ENCODE measurements at regions not wholly inside any gene's neighbourhood (a gene's known extent, or its start where the extent isn't known, plus 50 kb on each side); places are given as distances from the start of the nearest gene placed in this dataset.

DNA sequence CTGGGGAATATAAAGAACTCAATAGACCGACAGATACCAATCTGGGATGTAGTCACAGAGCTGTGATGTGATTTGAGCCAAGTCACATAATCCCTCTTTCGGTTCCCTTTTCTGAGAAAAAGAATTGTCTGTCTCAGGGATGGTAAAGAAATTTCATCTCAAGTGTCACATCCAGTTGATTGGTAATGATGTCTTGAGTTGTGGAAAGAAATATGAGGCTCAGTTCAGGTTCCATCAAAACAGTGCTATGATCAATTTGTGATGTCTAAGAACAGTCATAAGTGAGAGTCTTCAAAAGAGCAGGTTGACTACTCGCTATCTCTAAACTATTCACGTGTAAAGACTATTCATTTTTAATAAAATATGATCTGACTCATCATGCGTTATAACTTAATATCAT, 223.3 kb downstream of the METTL4 start:
- no peaks in the 10 kb centered on the region for H4K20me1 ChIP-seq (ENCODE audit: insufficient read depth, low read length)
- H3K27me3 ChIP-seq (replicated peaks; ENCODE audit: insufficient read depth, low read length), result no peaks in the 10 kb centered on the region
- no peak for TF ChIP-seq CTCF (IDR thresholded peaks at IDR 0.05; ENCODE audit: low read length)
- no peaks in the 10 kb centered on the region for H3K9me3 ChIP-seq (replicated peaks; ENCODE audit: insufficient read depth, low read length)
- no peak overlapping the region for H2AFZ ChIP-seq (ENCODE audit: low read length)
- H3K4me3 ChIP-seq (ENCODE audit: low read length), result no peak overlapping the region
- no peaks in the 10 kb centered on the region for H3K4me1 ChIP-seq (ENCODE audit: low read length)
- H3K9me2 ChIP-seq (replicated peaks; ENCODE audit: insufficient read depth, low read length), result no peaks in the 10 kb centered on the region
- DNase-seq, result no peak
- no peak overlapping the region for H3K27ac ChIP-seq (ENCODE audit: low read length)
- no peak overlapping the region for H3K4me2 ChIP-seq (ENCODE audit: low read depth, low read length)
- no peaks in the 10 kb centered on the region for H3F3A ChIP-seq (ENCODE audit: insufficient read depth, low read length)
- no peaks in the 10 kb centered on the region for H3K79me2 ChIP-seq (ENCODE audit: low read length)
- no peaks in the 10 kb centered on the region for H3K36me3 ChIP-seq (replicated peaks; ENCODE audit: insufficient read depth, low read length)
- H3K9ac ChIP-seq (ENCODE audit: low read length), result no peak overlapping the region

- Histone ChIP-seq H2AFZ (ENCODE audit: low read length) (no peak overlapping the region), H3K27me3 (replicated peaks; ENCODE audit: insufficient read depth, low read length) (no peaks in the 10 kb centered on the region), H3K79me2 (ENCODE audit: low read length) (no peaks in the 10 kb centered on the region), H3K4me3 (ENCODE audit: low read length) (no peak overlapping the region), H3K4me1 (ENCODE audit: low read length) (no peaks in the 10 kb centered on the region), H3K4me2 (ENCODE audit: low read depth, low read length) (no peak overlapping the region), H3K9me3 (replicated peaks; ENCODE audit: insufficient read depth, low read length) (no peaks in the 10 kb centered on the region), H3K36me3 (replicated peaks; ENCODE audit: insufficient read depth, low read length) (no peaks in the 10 kb centered on the region), H4K20me1 (ENCODE audit: insufficient read depth, low read length) (no peaks in the 10 kb centered on the region), H3K9ac (ENCODE audit: low read length) (no peak overlapping the region), H3K9me2 (replicated peaks; ENCODE audit: insufficient read depth, low read length) (no peaks in the 10 kb centered on the region), H3F3A (ENCODE audit: insufficient read depth, low read length) (no peaks in the 10 kb centered on the region), H3K27ac (ENCODE audit: low read length) (no peak overlapping the region)
- DNase-seq, result no peak
- TF ChIP-seq CTCF (IDR thresholded peaks at IDR 0.05; ENCODE audit: low read length), result no peak
- TF ChIP-seq EZH2phosphoT487 (IDR thresholded peaks at IDR 0.05; ENCODE audit: low read length), result no peak
- no peak for TF ChIP-seq EZH2 (optimal IDR thresholded peaks at IDR 0.05; ENCODE audit: low read depth, low read length)
Observed at GRCh38 chr18:2351126-2351850, 220.0 kb downstream of the METTL4 start.

- Histone ChIP-seq H3K9me2 (replicated peaks; ENCODE audit: insufficient read depth, low read length) (no peaks in the 10 kb centered on the region), H3K9ac (ENCODE audit: low read length) (no peak overlapping the region), H3K4me3 (ENCODE audit: low read length) (no peak overlapping the region), H4K20me1 (ENCODE audit: insufficient read depth, low read length) (no peaks in the 10 kb centered on the region), H2AFZ (ENCODE audit: low read length) (no peak overlapping the region), H3K4me2 (ENCODE audit: low read depth, low read length) (no peak overlapping the region), H3K4me1 (ENCODE audit: low read length) (no peaks in the 10 kb centered on the region), H3K9me3 (replicated peaks; ENCODE audit: insufficient read depth, low read length) (no peaks in the 10 kb centered on the region), H3F3A (ENCODE audit: insufficient read depth, low read length) (no peaks in the 10 kb centered on the region), H3K27ac (ENCODE audit: low read length) (no peak overlapping the region), H3K79me2 (ENCODE audit: low read length) (no peaks in the 10 kb centered on the region), H3K27me3 (replicated peaks; ENCODE audit: insufficient read depth, low read length) (no peaks in the 10 kb centered on the region), H3K36me3 (replicated peaks; ENCODE audit: insufficient read depth, low read length) (no peaks in the 10 kb centered on the region)
- TF ChIP-seq CTCF (IDR thresholded peaks at IDR 0.05; ENCODE audit: low read length) (no peak), EZH2 (optimal IDR thresholded peaks at IDR 0.05; ENCODE audit: low read depth, low read length) (no peak)
- DNase-seq, result no peak
Observed at GRCh38 chr18:2354292-2354691, 217.0 kb downstream of the METTL4 start.
